ENCODE measurements at regions not wholly inside any gene's neighbourhood (a gene's known extent, or its start where the extent isn't known, plus 50 kb on each side); places are given as distances from the start of the nearest gene placed in this dataset.
"Not testable (repeated sequence)": the region's sequence is repeated elsewhere in the genome, so short reads cannot be mapped to it uniquely, and the experiment has no call there.

DNA sequence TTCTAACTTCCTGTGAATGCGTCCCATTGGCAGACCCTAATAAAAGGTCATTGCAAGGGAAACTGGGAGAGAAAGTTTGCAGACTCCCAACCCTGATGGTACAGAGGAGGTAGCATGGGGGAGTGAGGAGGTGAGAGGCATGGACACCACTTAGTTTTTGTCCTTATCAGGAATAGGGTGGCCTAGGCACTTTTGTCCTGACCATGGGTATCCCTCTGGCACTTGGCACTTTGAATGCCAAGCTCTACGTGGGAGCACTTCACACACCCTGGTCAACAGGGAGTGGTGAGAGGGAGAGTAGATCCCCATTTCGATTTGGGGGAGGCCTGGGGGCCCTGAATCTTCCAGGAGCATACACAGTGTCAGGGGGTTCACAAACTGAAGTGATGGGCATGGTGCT is 75.6 kb upstream of the SH3PXD2B start:
- Mint-ChIP-seq H3K4me1 (ENCODE audit: low read depth) (no peaks in the 10 kb centered on the region), H3K9me3 (ENCODE audit: insufficient read depth) (no peaks in the 10 kb centered on the region), H3K27me3 (ENCODE audit: low read depth) (peaks cover 5% of the 10 kb centered on the region), H3K27ac (no peak overlapping the region), H3K36me3 (ENCODE audit: low read depth) (no peaks in the 10 kb centered on the region), H3K4me3 (no peak overlapping the region)
- no peak for ATAC-seq
- CTCF ChIA-PET: no interaction called here
- POLR2A ChIA-PET: no interaction called here
- peak; percentile 12 for DNase-seq

DNA sequence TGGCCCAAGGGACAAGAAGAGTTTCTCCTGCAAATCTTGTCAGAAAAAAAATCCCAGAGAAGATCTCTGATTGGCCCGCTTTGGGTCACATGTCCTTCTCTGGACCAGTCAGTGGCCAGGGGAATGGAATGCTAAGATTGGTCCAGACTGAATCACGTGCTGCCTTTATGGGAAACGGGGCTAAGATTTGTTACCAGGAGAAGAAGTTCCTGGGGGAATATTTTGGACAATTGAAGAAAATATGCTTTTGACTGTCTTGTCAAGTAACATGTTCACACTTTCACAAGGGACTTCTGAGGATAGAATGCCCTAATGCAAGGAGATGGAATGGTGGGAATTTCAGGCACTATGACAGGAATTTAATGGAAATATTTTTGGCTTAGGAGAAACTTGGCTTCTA is 74.1 kb upstream of the SH3PXD2B start:
- CTCF ChIA-PET: no interaction called here
- no peak for DNase-seq
- H3K4me1 Mint-ChIP-seq (ENCODE audit: low read depth): no peaks in the 10 kb centered on the region
- H3K9me3 Mint-ChIP-seq (ENCODE audit: insufficient read depth): no peaks in the 10 kb centered on the region
- no peak overlapping the region for H3K27ac Mint-ChIP-seq
- no peak overlapping the region for H3K4me3 Mint-ChIP-seq
- H3K36me3 Mint-ChIP-seq (ENCODE audit: low read depth): no peaks in the 10 kb centered on the region
- ATAC-seq: no peak
- H3K27me3 Mint-ChIP-seq (ENCODE audit: low read depth): peaks cover 5% of the 10 kb centered on the region
- POLR2A ChIA-PET: no interaction called here

DNA sequence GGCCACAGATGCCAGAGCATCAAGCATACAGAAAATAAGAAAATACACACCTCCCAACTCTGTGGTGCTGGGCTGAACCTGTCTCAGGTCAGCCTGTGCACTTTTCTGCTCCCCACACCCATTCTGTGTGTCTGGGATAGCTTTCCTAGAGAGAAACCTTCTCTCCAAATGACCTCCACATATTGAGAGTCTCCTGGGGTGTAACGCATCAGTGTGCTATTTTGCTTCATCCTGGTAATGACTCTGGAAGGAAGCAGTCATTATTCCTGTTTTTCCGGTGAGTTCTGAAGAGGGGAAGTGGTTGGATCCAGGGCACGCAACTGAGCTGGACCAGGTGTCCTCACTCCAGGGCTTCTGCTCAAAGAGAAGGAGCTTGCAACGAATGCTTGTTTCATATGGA is 73.2 kb upstream of the SH3PXD2B start:
- ChIA-PET CTCF (no interaction called here), POLR2A (no interaction called here)
- Mint-ChIP-seq H3K4me1 (ENCODE audit: low read depth) (no peaks in the 10 kb centered on the region), H3K27ac (no peak overlapping the region), H3K36me3 (ENCODE audit: low read depth) (no peaks in the 10 kb centered on the region), H3K4me3 (no peak overlapping the region), H3K9me3 (ENCODE audit: insufficient read depth) (no peaks in the 10 kb centered on the region), H3K27me3 (ENCODE audit: low read depth) (peaks cover 5% of the 10 kb centered on the region)
- ATAC-seq: no peak
- DNase-seq: peak; percentile 13

DNA sequence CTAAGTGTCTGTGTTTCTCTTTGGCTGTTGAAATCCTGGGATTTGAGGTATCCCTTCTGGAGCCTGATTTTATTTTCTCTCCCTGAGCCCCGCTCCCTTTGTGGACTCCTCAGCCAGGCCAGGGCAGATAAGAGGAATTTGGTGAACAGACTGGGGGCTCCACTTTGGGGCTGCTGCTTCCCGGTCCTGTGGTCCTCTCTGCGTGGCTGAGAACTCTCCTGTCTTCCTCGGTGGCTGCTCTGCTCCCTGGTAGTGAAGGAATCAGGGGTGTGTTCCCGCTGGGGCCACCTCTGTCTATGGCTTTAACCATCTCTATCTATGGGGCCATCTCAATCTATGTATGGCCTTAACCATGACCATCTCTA is 71.7 kb upstream of the SH3PXD2B start:
- DNase-seq (peak; percentile 9), ATAC-seq (no peak)
- ChIA-PET POLR2A (no interaction called here), CTCF (no interaction called here)
- Mint-ChIP-seq H3K27me3 (ENCODE audit: low read depth) (peaks cover 5% of the 10 kb centered on the region), H3K36me3 (ENCODE audit: low read depth) (no peaks in the 10 kb centered on the region), H3K27ac (no peak overlapping the region), H3K4me3 (no peak overlapping the region), H3K9me3 (ENCODE audit: insufficient read depth) (peaks cover 4% of the 10 kb centered on the region), H3K4me1 (ENCODE audit: low read depth) (no peaks in the 10 kb centered on the region)

DNA sequence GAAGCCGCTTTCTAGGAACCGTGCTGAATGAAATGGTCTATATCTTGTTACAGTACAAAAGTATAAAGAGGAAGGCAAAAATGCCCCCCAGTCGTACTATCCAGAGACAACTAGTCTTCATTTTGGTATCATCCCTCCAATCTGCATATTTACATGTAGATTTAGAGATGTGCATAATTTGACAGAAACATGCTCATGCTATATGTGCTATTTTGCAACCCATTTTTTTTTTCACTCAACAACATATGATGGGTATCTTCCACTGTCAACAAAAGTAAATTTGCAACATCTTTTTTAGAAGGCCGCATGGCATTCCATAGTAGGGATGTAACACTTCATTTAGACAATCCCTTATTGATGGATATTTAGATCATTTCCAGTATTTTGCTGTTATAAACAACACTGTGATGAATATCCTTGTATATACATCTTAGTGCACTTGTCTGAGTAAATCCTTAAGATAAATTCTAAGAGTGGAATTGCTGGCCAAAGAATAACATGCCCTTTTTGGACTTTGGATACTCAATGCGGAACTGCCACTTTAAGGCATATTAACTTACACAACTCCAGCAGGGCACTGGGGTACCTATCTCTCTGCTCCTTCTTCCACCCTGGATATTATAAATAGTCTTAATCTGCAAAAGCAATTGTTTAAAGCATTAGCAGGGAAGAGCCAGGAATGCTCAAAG is 71.1 kb upstream of the SH3PXD2B start:
- no peak overlapping the region for H3K27ac Mint-ChIP-seq
- CTCF ChIA-PET: no interaction called here
- H3K27me3 Mint-ChIP-seq (ENCODE audit: low read depth): peaks cover 5% of the 10 kb centered on the region

DNA sequence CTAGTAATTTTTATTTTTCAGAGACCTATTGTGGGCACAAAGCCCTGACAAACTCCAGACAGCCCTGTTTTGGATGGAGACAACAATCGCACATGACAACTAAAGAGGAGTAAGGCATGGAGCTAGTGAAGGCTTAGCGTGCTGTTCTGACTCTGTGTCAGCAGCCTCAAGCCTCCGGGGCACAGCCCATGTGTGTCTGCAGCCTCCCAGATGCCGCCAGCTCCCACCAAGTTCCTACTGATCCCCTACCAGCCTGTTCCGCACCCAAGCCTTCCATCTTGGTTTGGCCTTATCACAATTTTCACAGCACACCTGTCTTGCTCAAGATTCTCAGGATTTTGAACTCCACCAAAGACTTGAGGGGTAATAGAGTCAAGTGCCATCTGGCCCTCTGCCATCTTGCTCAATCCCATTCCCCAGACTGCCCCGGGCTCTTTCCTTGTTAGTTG is 70.3 kb upstream of the SH3PXD2B start:
- DNase-seq: no peak
- Mint-ChIP-seq H3K4me1 (ENCODE audit: low read depth) (no peaks in the 10 kb centered on the region), H3K27ac (no peak overlapping the region), H3K27me3 (ENCODE audit: low read depth) (peaks cover 5% of the 10 kb centered on the region), H3K4me3 (no peak overlapping the region), H3K36me3 (ENCODE audit: low read depth) (no peaks in the 10 kb centered on the region), H3K9me3 (ENCODE audit: insufficient read depth) (peaks cover 5% of the 10 kb centered on the region)
- ChIA-PET CTCF (no interaction called here), POLR2A (no interaction called here)
- ATAC-seq: no peak

More for the DNA sequence above, 71.1 kb upstream of the SH3PXD2B start:
- POLR2A ChIA-PET: no interaction called here
- Mint-ChIP-seq H3K4me3 (no peak overlapping the region), H3K36me3 (ENCODE audit: low read depth) (no peaks in the 10 kb centered on the region), H3K9me3 (ENCODE audit: insufficient read depth) (peaks cover 5% of the 10 kb centered on the region), H3K4me1 (ENCODE audit: low read depth) (no peaks in the 10 kb centered on the region)
- ATAC-seq: no peak
- DNase-seq: no peak

DNA sequence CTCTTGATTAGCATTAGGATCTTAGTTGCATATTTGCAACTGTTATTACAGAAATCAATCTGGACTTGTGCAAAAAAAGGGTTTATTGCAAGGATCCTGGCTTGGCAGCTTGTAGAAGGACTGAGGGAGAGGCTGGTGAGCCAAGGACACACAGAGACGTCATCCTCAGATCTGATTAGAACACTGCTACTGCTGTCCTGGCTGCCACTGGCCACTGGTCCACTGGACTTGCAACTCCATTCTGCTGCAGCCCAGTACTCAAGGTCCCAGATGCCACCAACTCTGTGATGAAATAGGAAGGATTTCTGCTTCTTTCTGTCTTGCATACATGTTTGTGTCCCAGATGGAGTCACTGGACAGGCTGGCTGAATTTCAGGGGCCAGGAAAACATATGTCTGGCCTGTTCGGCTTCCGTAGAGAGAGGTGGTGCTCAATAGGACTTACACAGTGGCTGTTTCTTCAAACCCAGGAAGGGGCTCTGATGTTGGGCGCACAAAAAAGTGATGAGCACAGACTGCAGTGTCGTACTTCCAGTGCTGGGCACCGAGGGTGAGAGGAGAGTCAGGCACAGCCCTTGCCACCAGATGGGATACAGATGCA is 68.9 kb upstream of the SH3PXD2B start:
- ATAC-seq: no peak
- Mint-ChIP-seq H3K27ac (no peak overlapping the region), H3K27me3 (ENCODE audit: low read depth) (peaks cover 8% of the 10 kb centered on the region), H3K4me3 (no peak overlapping the region), H3K36me3 (ENCODE audit: low read depth) (no peaks in the 10 kb centered on the region), H3K4me1 (ENCODE audit: low read depth) (no peaks in the 10 kb centered on the region), H3K9me3 (ENCODE audit: insufficient read depth) (peaks cover 5% of the 10 kb centered on the region)
- ChIA-PET CTCF (no interaction called here), POLR2A (no interaction called here)
- peak; percentile 4 for DNase-seq

DNA sequence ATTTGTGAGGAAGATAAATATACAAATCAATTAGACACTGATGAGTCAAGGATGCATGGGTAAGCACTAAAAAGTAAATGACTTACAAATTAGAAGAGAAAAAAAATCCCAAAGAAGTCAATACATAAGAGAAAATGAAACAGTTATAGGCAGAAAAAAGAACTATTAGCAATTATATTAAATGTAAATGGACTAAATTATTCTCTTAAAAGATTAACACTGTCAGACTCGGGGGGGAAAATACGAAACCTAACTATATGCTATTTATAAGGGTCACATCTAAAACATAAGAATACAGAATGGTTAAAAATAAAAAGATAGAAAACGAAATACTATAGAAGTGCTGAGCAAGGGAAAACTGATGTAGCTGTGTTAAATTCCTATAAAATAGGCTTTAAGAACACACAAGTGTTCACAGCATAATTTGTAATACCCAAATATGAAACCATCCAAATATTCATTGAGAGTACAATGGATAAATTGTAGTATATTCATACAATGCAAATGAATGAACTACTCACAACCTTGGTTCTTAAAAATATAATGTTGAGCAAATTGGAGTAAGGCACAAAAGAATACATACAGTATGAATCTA is 67.1 kb upstream of the SH3PXD2B start:
- ATAC-seq (no peak), DNase-seq (no peak)
- no peaks in the 10 kb centered on the region for H3K36me3 Mint-ChIP-seq (ENCODE audit: low read depth)
- H3K9me3 Mint-ChIP-seq (ENCODE audit: insufficient read depth): peaks cover 5% of the 10 kb centered on the region
- H3K27ac Mint-ChIP-seq: no peak overlapping the region
- ChIA-PET CTCF (no interaction called here), POLR2A (no interaction called here)
- no peak overlapping the region for H3K4me3 Mint-ChIP-seq
- peaks cover 10% of the 10 kb centered on the region for H3K27me3 Mint-ChIP-seq (ENCODE audit: low read depth)
- H3K4me1 Mint-ChIP-seq (ENCODE audit: low read depth): no peaks in the 10 kb centered on the region

DNA sequence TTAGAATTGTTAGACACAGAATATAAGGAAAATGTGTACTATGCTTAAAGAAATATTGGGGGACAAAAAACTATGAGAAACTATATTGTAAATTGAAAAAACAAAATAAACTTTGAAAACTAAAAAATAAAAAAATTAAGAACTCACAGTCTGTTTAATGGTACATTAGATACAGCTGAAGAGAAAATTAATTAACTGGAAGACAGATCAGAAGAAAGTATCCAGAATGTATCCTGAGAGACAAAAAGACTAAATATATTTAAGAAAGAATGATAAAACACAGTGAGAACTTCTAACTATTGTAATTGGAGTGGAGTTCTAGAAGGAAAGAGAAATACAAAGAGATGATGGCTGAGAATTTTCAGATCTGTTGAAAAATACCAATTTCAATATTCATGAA is 57.6 kb upstream of the SH3PXD2B start:
- Mint-ChIP-seq H3K4me1 (ENCODE audit: low read depth) (no peaks in the 10 kb centered on the region), H3K36me3 (ENCODE audit: low read depth) (no peaks in the 10 kb centered on the region), H3K27me3 (ENCODE audit: low read depth) (peaks cover 25% of the 10 kb centered on the region), H3K27ac (no peak overlapping the region), H3K9me3 (ENCODE audit: insufficient read depth) (peaks cover 17% of the 10 kb centered on the region), H3K4me3 (no peak overlapping the region)
- POLR2A ChIA-PET: no interaction called here
- DNase-seq (no peak), ATAC-seq (no peak)
- CTCF ChIA-PET: no interaction called here

DNA sequence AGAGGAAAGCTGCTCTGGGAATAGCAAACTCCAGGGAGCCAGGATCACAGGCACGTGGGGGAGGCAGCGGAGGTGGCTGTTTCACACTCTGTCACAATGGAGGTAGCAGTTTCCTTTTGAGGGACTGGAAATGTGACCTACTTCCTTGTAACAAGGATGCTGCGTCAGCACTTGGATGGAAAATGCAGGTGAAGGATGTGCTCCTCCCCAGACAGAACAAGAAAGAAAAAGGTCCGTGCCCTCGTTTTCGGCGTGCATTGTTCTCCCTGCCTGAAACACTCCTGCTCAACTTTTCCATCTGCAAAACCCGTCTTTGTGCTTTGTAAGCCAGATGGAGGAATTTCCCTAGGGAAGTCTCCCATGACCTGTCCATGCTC is 55.1 kb upstream of the SH3PXD2B start:
- Mint-ChIP-seq H3K9me3 (ENCODE audit: insufficient read depth) (peaks cover 17% of the 10 kb centered on the region), H3K36me3 (ENCODE audit: low read depth) (no peaks in the 10 kb centered on the region), H3K27me3 (ENCODE audit: low read depth) (peaks cover 9% of the 10 kb centered on the region), H3K4me1 (ENCODE audit: low read depth) (no peaks in the 10 kb centered on the region), H3K4me3 (no peak overlapping the region), H3K27ac (no peak overlapping the region)
- DNase-seq (peak; percentile 15), ATAC-seq (no peak)
- ChIA-PET POLR2A (no interaction called here), CTCF (no interaction called here)

DNA sequence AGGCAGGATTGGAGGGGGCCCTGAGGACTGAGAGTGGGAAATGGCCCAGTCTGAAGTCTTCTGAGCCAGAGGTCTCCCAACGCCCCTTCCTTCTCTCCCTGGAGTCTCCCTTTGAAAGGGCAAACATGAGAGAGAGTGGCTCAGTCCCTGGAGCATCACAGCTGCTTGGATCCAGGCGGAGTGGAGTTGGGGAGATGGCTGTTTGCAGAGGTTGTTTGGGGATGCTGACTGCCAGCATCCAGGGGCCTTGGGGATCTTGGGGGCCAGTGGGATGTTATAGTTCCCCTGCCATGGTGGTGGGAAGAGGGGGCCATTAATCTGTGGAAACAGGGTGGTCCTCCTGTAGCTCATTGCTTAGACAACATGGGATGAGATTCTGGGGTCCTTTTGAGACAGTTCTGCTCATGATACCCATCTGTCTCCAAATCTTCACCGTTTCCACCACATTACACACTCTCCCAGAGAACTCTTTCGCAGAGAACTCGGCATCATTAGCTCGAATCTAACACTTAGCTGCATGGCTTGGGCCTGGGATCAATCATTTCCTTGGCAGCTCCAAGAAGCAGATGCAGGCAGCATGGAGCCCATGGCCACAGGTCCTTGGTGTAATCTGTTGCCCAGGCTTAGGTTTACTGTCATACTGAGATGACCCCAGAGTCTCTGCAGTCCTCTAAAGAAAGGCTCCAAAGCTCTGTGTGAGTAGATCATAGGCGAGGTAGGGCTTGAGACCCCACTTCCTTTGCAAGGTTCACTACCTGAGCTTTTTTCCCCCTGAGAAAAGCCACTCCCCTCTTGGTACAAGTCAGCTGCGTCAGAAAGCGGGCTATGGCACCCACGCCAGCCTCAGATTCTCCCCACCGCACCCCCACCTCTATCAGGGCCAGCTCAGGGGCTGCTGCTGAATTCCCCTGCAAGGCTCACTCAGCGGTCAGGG is 54.4 kb upstream of the SH3PXD2B start:
- DNase-seq (peak; percentile 9), ATAC-seq (no peak)
- H3K4me1 Mint-ChIP-seq (ENCODE audit: low read depth): no peaks in the 10 kb centered on the region
- no peak overlapping the region for H3K27ac Mint-ChIP-seq
- ChIA-PET CTCF (no interaction called here), POLR2A (no interaction called here)
- peaks cover 6% of the 10 kb centered on the region for H3K27me3 Mint-ChIP-seq (ENCODE audit: low read depth)
- H3K4me3 Mint-ChIP-seq: no peak overlapping the region
- H3K36me3 Mint-ChIP-seq (ENCODE audit: low read depth): no peaks in the 10 kb centered on the region
- H3K9me3 Mint-ChIP-seq (ENCODE audit: insufficient read depth): peaks cover 17% of the 10 kb centered on the region

DNA sequence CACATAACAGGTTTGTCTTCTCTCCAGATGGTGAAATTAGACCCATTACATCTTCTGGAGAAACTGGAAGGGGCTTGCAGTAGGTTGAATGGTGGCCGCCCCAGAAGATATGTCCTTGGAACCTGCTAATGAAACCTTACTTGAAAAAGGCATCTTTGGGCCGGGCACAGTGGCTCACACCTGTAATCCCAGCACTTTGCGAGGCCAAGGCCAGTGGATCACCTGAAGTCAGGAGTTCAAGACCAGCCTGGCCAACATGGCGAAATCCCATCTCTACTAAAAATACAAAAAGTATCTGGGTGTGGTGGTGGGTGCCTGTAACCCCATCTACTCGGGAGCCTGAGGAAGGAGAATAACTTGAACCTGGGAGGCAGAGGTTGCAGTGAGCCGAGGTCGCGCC is 53.2 kb upstream of the SH3PXD2B start:
- peaks cover 11% of the 10 kb centered on the region for H3K9me3 Mint-ChIP-seq (ENCODE audit: insufficient read depth)
- CTCF ChIA-PET; H3K27me3 Mint-ChIP-seq (ENCODE audit: low read depth); H3K36me3 Mint-ChIP-seq (ENCODE audit: low read depth); H3K27ac Mint-ChIP-seq; H3K4me1 Mint-ChIP-seq (ENCODE audit: low read depth); ATAC-seq; POLR2A ChIA-PET; H3K4me3 Mint-ChIP-seq: not testable (repeated sequence)
- DNase-seq: peak; percentile 1
